Activated naive CD8-positive, alpha-beta T cell treated with anti-CD3 and anti-CD28 coated beads for 36 hours (primary cell): ENCODE measurements at regions not wholly inside any gene's neighbourhood (a gene's known extent, or its start where the extent isn't known, plus 50 kb on each side); places are given as distances from the start of the nearest gene placed in this dataset.
"Not testable (repeated sequence)": the region's sequence is repeated elsewhere in the genome, so short reads cannot be mapped to it uniquely, and the experiment has no call there.

Source experiments
- DNase-seq: peaks from one replicate; pipeline ENCODE4 v3.0.0; 2021
- H3K27ac Mint-ChIP-seq: one replicate; pipeline ENCODE4 v1.8.0; 2022; ENCODE audit warnings: mild to moderate bottlenecking, moderate library complexity, mixed read lengths
- H3K27me3 Mint-ChIP-seq: one replicate; pipeline ENCODE4 v1.8.0; 2022; ENCODE audit warnings: mild to moderate bottlenecking, mixed read lengths
- H3K36me3 Mint-ChIP-seq: one replicate; pipeline ENCODE4 v1.8.0; 2021; ENCODE audit warnings: mild to moderate bottlenecking, mixed read lengths
- H3K4me1 Mint-ChIP-seq: one replicate; pipeline ENCODE4 v1.8.0; 2021; ENCODE audit warnings: mixed read lengths
- H3K4me3 Mint-ChIP-seq: one replicate; pipeline ENCODE4 v1.8.0; 2022; ENCODE audit warnings: mild to moderate bottlenecking, moderate library complexity, mixed read lengths
- H3K9me3 Mint-ChIP-seq: one replicate; pipeline ENCODE4 v1.8.0; 2022; ENCODE audit warnings: mixed read lengths

GRCh38 chr10:25844716-25845115 lies 89.3 kb upstream of the MYO3A start:
- H3K27me3 Mint-ChIP-seq = peaks cover 11% of the 10 kb centered on the region
- H3K9me3 Mint-ChIP-seq, H3K27ac Mint-ChIP-seq, H3K4me1 Mint-ChIP-seq, DNase-seq, H3K36me3 Mint-ChIP-seq, H3K4me3 Mint-ChIP-seq: not testable (repeated sequence)

GRCh38 chr10:25849268-25849667 lies 84.8 kb upstream of the MYO3A start:
- no peaks in the 10 kb centered on the region for H3K4me1 Mint-ChIP-seq
- H3K27ac Mint-ChIP-seq = no peak overlapping the region
- no peak overlapping the region for H3K4me3 Mint-ChIP-seq
- peaks cover 21% of the 10 kb centered on the region for H3K27me3 Mint-ChIP-seq
- H3K9me3 Mint-ChIP-seq = peaks cover 9% of the 10 kb centered on the region
- no peak for DNase-seq
- H3K36me3 Mint-ChIP-seq = no peaks in the 10 kb centered on the region

- H3K27ac Mint-ChIP-seq = no peak overlapping the region
- no peaks in the 10 kb centered on the region for H3K4me1 Mint-ChIP-seq
- no peak overlapping the region for H3K4me3 Mint-ChIP-seq
- peaks cover 21% of the 10 kb centered on the region for H3K27me3 Mint-ChIP-seq
- H3K9me3 Mint-ChIP-seq = peaks cover 9% of the 10 kb centered on the region
- no peak for DNase-seq
- H3K36me3 Mint-ChIP-seq = no peaks in the 10 kb centered on the region
These were observed 84.0 kb upstream of the MYO3A start for GRCh38 chr10:25849988-25850387.

GRCh38 chr10:25851548-25851947 lies 82.5 kb upstream of the MYO3A start:
- H3K4me3 Mint-ChIP-seq = no peak overlapping the region
- peaks cover 9% of the 10 kb centered on the region for H3K9me3 Mint-ChIP-seq
- H3K27me3 Mint-ChIP-seq = peaks cover 21% of the 10 kb centered on the region
- no peaks in the 10 kb centered on the region for H3K4me1 Mint-ChIP-seq
- no peak overlapping the region for H3K27ac Mint-ChIP-seq
- H3K36me3 Mint-ChIP-seq = no peaks in the 10 kb centered on the region
- no peak for DNase-seq

- Mint-ChIP-seq H3K4me3 (no peak overlapping the region), H3K9me3 (peaks cover 9% of the 10 kb centered on the region), H3K36me3 (no peaks in the 10 kb centered on the region), H3K27ac (no peak overlapping the region), H3K27me3 (peaks cover 25% of the 10 kb centered on the region), H3K4me1 (no peaks in the 10 kb centered on the region)
- no peak for DNase-seq
These were observed 81.6 kb upstream of the MYO3A start for GRCh38 chr10:25852364-25852941.

GRCh38 chr10:25858076-25858475 lies 76.0 kb upstream of the MYO3A start:
- peaks cover 7% of the 10 kb centered on the region for H3K27me3 Mint-ChIP-seq

GRCh38 chr10:25865267-25865666 lies 68.8 kb upstream of the MYO3A start:
- Mint-ChIP-seq H3K27me3 (no peaks in the 10 kb centered on the region), H3K36me3 (no peaks in the 10 kb centered on the region), H3K4me3 (no peak overlapping the region), H3K9me3 (no peaks in the 10 kb centered on the region), H3K4me1 (no peaks in the 10 kb centered on the region), H3K27ac (no peak overlapping the region)
- DNase-seq = no peak

More at GRCh38 chr10:25858076-25858475, 76.0 kb upstream of the MYO3A start:
- no peak for DNase-seq
- Mint-ChIP-seq H3K4me3 (no peak overlapping the region), H3K36me3 (no peaks in the 10 kb centered on the region), H3K4me1 (no peaks in the 10 kb centered on the region), H3K9me3 (no peaks in the 10 kb centered on the region), H3K27ac (no peak overlapping the region)

GRCh38 chr10:25867321-25867720 lies 66.7 kb upstream of the MYO3A start:
- no peaks in the 10 kb centered on the region for H3K4me1 Mint-ChIP-seq

GRCh38 chr10:25869067-25869591 lies 64.9 kb upstream of the MYO3A start:
- Mint-ChIP-seq H3K27ac (no peak overlapping the region), H3K4me1 (no peaks in the 10 kb centered on the region), H3K9me3 (peaks cover 3% of the 10 kb centered on the region), H3K36me3 (no peaks in the 10 kb centered on the region), H3K27me3 (peaks cover 6% of the 10 kb centered on the region), H3K4me3 (no peak overlapping the region)
- DNase-seq = no peak

More at GRCh38 chr10:25867321-25867720, 66.7 kb upstream of the MYO3A start:
- peaks cover 3% of the 10 kb centered on the region for H3K9me3 Mint-ChIP-seq
- no peak overlapping the region for H3K27ac Mint-ChIP-seq
- H3K4me3 Mint-ChIP-seq = no peak overlapping the region
- no peak for DNase-seq
- H3K27me3 Mint-ChIP-seq = peaks cover 2% of the 10 kb centered on the region
- H3K36me3 Mint-ChIP-seq = no peaks in the 10 kb centered on the region

GRCh38 chr10:25869609-25870008 lies 64.4 kb upstream of the MYO3A start:
- Mint-ChIP-seq H3K36me3 (no peaks in the 10 kb centered on the region), H3K27me3 (peaks cover 6% of the 10 kb centered on the region), H3K4me1 (no peaks in the 10 kb centered on the region), H3K27ac (no peak overlapping the region), H3K9me3 (peaks cover 3% of the 10 kb centered on the region), H3K4me3 (no peak overlapping the region)
- DNase-seq = no peak

- not testable (repeated sequence) for DNase-seq
These were observed 59.6 kb upstream of the MYO3A start for GRCh38 chr10:25874402-25874801.

GRCh38 chr10:25875556-25876165 lies 58.4 kb upstream of the MYO3A start:
- H3K36me3 Mint-ChIP-seq = no peaks in the 10 kb centered on the region

More at GRCh38 chr10:25874402-25874801, 59.6 kb upstream of the MYO3A start:
- not testable (repeated sequence) for H3K27ac Mint-ChIP-seq, H3K27me3 Mint-ChIP-seq, H3K4me3 Mint-ChIP-seq, H3K4me1 Mint-ChIP-seq, H3K36me3 Mint-ChIP-seq, H3K9me3 Mint-ChIP-seq

GRCh38 chr10:25877296-25877695 lies 56.7 kb upstream of the MYO3A start:
- DNase-seq = no peak
- Mint-ChIP-seq H3K4me1 (no peaks in the 10 kb centered on the region), H3K27me3 (peaks cover 14% of the 10 kb centered on the region), H3K4me3 (no peak overlapping the region), H3K9me3 (no peaks in the 10 kb centered on the region), H3K36me3 (no peaks in the 10 kb centered on the region), H3K27ac (no peak overlapping the region)

More at GRCh38 chr10:25875556-25876165, 58.4 kb upstream of the MYO3A start:
- peak; percentile 53 for DNase-seq
- Mint-ChIP-seq H3K4me3 (no peak overlapping the region), H3K4me1 (no peaks in the 10 kb centered on the region), H3K27ac (no peak overlapping the region), H3K9me3 (peaks cover 3% of the 10 kb centered on the region), H3K27me3 (peaks cover 13% of the 10 kb centered on the region)
